PFSK-1 (cell line): ENCODE measurements at regions not wholly inside any gene's neighbourhood (a gene's known extent, or its start where the extent isn't known, plus 50 kb on each side); places are given as distances from the start of the nearest gene placed in this dataset.

Experiments
- FOXP2 ChIP-seq: optimal IDR thresholded peaks from 2 replicates; pipeline ENCODE3; 2011; ENCODE audit warnings: borderline replicate concordance, control low read depth, inconsistent platforms; ENCODE audit not compliant: insufficient read depth; ENCODE audit errors: extremely low read length, extremely low read depth
- POLR2AphosphoS5 ChIP-seq: IDR thresholded peaks from 2 replicates; pipeline ENCODE4 v1.6.1; 2012; ENCODE audit warnings: low read depth, mild to moderate bottlenecking, control low read depth, low read length, moderate library complexity
- REST ChIP-seq, 2 experiments: IDR thresholded peaks; 2 replicates each; pipeline versions ENCODE4 v1.6.1 to v1.8.0; 2011 to 2012; ENCODE audit warnings: low read depth in 2 of 2, low read length in 2 of 2, control low read depth in 1 of 2, inconsistent platforms in 1 of 2, mild to moderate bottlenecking in 1 of 2, moderate library complexity in 1 of 2; ENCODE audit not compliant: insufficient read depth in 1 of 2
- SIN3A ChIP-seq: IDR thresholded peaks from 2 replicates; pipeline ENCODE4 v1.6.1; 2012; ENCODE audit warnings: mild to moderate bottlenecking, low read length, moderate library complexity, borderline replicate concordance; ENCODE audit not compliant: insufficient read depth
- TAF1 ChIP-seq: IDR thresholded peaks from 2 replicates; pipeline ENCODE4 v1.6.1; 2012; ENCODE audit warnings: low read length, control low read depth, borderline replicate concordance; ENCODE audit not compliant: insufficient read depth

- no peak for TF ChIP-seq POLR2AphosphoS5
- no peak for TF ChIP-seq FOXP2
- TF ChIP-seq TAF1: no peak
- no peak for TF ChIP-seq SIN3A
- no peak for TF ChIP-seq REST (IDR thresholded peaks at IDR 0.05; ENCODE audit: insufficient read depth in 1 of 2, low read depth in 2 of 2, low read length in 2 of 2)
Observed at GRCh38 chr14:97251491-97252155, 454.4 kb downstream of the VRK1 start.

GRCh38 chr14:97253756-97254155, 456.6 kb downstream of the VRK1 start:
- TF ChIP-seq SIN3A: no peak
- TF ChIP-seq POLR2AphosphoS5: no peak
- no peak for TF ChIP-seq TAF1
- no peak for TF ChIP-seq REST (IDR thresholded peaks at IDR 0.05; ENCODE audit: insufficient read depth in 1 of 2, low read depth in 2 of 2, low read length in 2 of 2)
- no peak for TF ChIP-seq FOXP2

GRCh38 chr14:97262336-97262735, 465.2 kb downstream of the VRK1 start:
- no peak for TF ChIP-seq FOXP2
- no peak for TF ChIP-seq REST (IDR thresholded peaks at IDR 0.05; ENCODE audit: insufficient read depth in 1 of 2, low read depth in 2 of 2, low read length in 2 of 2)
- no peak for TF ChIP-seq TAF1
- TF ChIP-seq POLR2AphosphoS5: no peak
- TF ChIP-seq SIN3A: no peak

- TF ChIP-seq REST (IDR thresholded peaks at IDR 0.05; ENCODE audit: insufficient read depth in 1 of 2, low read depth in 2 of 2, low read length in 2 of 2) (no peak), POLR2AphosphoS5 (no peak), TAF1 (no peak), SIN3A (no peak), FOXP2 (no peak)
Observed at GRCh38 chr14:97264516-97265230, 467.5 kb downstream of the VRK1 start.

GRCh38 chr14:97266653-97267052, 469.5 kb downstream of the VRK1 start:
- TF ChIP-seq POLR2AphosphoS5 (no peak), FOXP2 (no peak), SIN3A (no peak), TAF1 (no peak), REST (IDR thresholded peaks at IDR 0.05; ENCODE audit: insufficient read depth in 1 of 2, low read depth in 2 of 2, low read length in 2 of 2) (no peak)
